ENCODE measurements at regions not wholly inside any gene's neighbourhood (a gene's known extent, or its start where the extent isn't known, plus 50 kb on each side); places are given as distances from the start of the nearest gene placed in this dataset.
"Not testable (repeated sequence)": the region's sequence is repeated elsewhere in the genome, so short reads cannot be mapped to it uniquely, and the experiment has no call there.

- Histone ChIP-seq H3K27me3 (no peaks in the 10 kb centered on the region), H3K27ac (no peak overlapping the region), H3K9me3 (no peaks in the 10 kb centered on the region), H3K4me1 (no peaks in the 10 kb centered on the region), H3K36me3 (ENCODE audit: low read depth, missing control alignments) (no peaks in the 10 kb centered on the region), H3K4me3 (no peak overlapping the region)
- TF ChIP-seq CTCF (IDR thresholded peaks at IDR 0.05) (no peak), POLR2A (IDR thresholded peaks at IDR 0.05) (no peak)
- intact Hi-C loops (cut with DNase I; ENCODE audit: low total_unique reads): no loop called here
- DNase-seq: no peak
These were observed 1299.2 kb downstream of the CNTNAP5 start for GRCh38 chr2:125324273-125324672.

DNA sequence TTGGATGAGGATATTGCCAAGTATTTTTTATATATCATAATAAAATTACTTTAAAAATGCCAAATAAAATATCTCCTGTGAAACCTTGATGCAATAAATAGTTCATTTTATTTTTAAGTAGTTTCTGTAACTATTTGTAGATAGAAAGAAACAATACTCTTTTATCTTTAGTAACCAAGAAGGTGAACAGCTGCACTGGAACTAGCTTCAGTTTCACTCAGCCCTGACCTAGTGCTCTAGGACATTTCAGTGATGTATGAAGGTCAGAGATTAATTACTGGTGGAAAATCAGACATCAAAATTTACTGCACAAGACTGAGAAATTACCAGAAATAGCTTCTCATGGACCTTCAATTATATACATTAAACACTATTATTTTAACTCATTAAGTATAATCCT, 1305.0 kb downstream of the CNTNAP5 start:
- no peak for DNase-seq
- H3K36me3 ChIP-seq (ENCODE audit: low read depth, missing control alignments): no peaks in the 10 kb centered on the region
- no peak for TF ChIP-seq CTCF (IDR thresholded peaks at IDR 0.05)
- TF ChIP-seq POLR2A (IDR thresholded peaks at IDR 0.05): no peak
- H3K27me3 ChIP-seq: no peaks in the 10 kb centered on the region
- H3K9me3 ChIP-seq: no peaks in the 10 kb centered on the region
- intact Hi-C loops (cut with DNase I; ENCODE audit: low total_unique reads): no loop called here
- H3K4me3 ChIP-seq: no peak overlapping the region
- H3K27ac ChIP-seq: no peak overlapping the region
- H3K4me1 ChIP-seq: no peaks in the 10 kb centered on the region

DNA sequence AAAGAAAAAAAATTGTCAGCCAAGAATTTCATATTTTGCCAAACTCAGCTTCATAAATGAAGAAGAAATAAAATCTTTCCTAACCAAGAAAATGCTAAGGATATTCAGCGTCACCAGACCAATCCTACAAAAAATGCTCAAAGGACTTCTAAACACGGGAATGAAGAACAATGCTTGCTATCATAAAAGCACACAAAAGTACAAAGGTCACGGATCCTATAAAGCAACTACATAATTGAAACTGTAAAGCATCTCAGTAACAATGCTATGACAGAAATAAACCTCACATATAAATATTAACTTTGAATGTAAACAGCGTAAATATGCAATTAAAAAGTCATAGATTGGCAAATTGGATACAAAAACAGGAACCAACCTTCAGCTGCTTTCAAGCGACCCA, 1314.6 kb upstream of the GYPC start:
- intact Hi-C loops (cut with DNase I; ENCODE audit: low total_unique reads): no loop called here
- TF ChIP-seq CTCF (IDR thresholded peaks at IDR 0.05): no peak
- TF ChIP-seq POLR2A (IDR thresholded peaks at IDR 0.05): no peak
- WGBS, 2 donors: 84 to 86% methylated on average over 5 of the region's 5 CpGs

GRCh38 chr2:125353542-125353941, 1302.4 kb upstream of the GYPC start:
- intact Hi-C loops (cut with DNase I; ENCODE audit: low total_unique reads); H3K27me3 ChIP-seq; H3K27ac ChIP-seq; H3K4me3 ChIP-seq; H3K4me1 ChIP-seq; DNase-seq; H3K9me3 ChIP-seq; H3K36me3 ChIP-seq (ENCODE audit: low read depth, missing control alignments): not testable (repeated sequence)
- WGBS, 2 donors: 75 to 79% methylated on average over 12 of the region's 12 CpGs

More for the DNA sequence above, 1314.6 kb upstream of the GYPC start:
- Histone ChIP-seq H3K27me3 (no peaks in the 10 kb centered on the region), H3K4me3 (no peak overlapping the region), H3K4me1 (no peaks in the 10 kb centered on the region), H3K9me3 (no peaks in the 10 kb centered on the region), H3K27ac (no peak overlapping the region), H3K36me3 (ENCODE audit: low read depth, missing control alignments) (no peaks in the 10 kb centered on the region)
- no peak for DNase-seq

GRCh38 chr2:125364192-125364983, 1291.6 kb upstream of the GYPC start:
- intact Hi-C loops (cut with DNase I; ENCODE audit: low total_unique reads): no loop called here
- Histone ChIP-seq H3K27me3 (no peaks in the 10 kb centered on the region), H3K4me3 (no peak overlapping the region), H3K36me3 (ENCODE audit: low read depth, missing control alignments) (no peaks in the 10 kb centered on the region), H3K4me1 (no peaks in the 10 kb centered on the region), H3K9me3 (no peaks in the 10 kb centered on the region), H3K27ac (no peak overlapping the region)
- TF ChIP-seq CTCF (IDR thresholded peaks at IDR 0.05): no peak
- no peak for TF ChIP-seq POLR2A (IDR thresholded peaks at IDR 0.05)
- 84 to 89% methylated on average over 2 of the region's 2 CpGs for WGBS, 2 donors
- no peak for DNase-seq
